HG02852 (cell line): ENCODE measurements at regions not wholly inside any gene's neighbourhood (a gene's known extent, or its start where the extent isn't known, plus 50 kb on each side); places are given as distances from the start of the nearest gene placed in this dataset.
A peak's percentile ranks its signal among the peaks of the same experiment; 100 is the strongest.

Experiments
- ATAC-seq: cut with Tn5 transposase; IDR thresholded peaks from one replicate; pipeline ENCODE4 v1.9.1; 2021; ENCODE audit warnings: mild to moderate bottlenecking, moderate library complexity; ENCODE audit not compliant: unreplicated experiment

DNA sequence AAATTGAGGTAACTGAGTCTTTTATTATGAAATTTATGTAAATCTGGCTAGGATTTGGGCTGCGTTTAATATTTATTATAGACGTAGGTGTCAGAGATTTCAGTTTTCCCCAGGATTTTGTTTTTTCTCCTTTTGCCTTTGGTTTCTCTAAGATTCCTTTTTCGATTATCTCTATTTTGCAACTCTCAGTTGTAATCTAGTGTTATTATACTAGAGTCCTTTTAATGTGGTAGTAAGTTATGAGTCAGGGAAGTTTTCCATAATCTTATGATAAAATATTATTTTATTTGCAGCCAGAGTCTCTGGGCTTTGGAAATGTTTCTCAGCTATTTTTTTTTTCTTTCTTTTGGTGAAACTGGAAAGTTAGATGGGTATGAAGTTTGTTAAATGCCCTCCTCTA lies 1043.8 kb downstream of the PLA2G4A start:
- no peak for ATAC-seq

DNA sequence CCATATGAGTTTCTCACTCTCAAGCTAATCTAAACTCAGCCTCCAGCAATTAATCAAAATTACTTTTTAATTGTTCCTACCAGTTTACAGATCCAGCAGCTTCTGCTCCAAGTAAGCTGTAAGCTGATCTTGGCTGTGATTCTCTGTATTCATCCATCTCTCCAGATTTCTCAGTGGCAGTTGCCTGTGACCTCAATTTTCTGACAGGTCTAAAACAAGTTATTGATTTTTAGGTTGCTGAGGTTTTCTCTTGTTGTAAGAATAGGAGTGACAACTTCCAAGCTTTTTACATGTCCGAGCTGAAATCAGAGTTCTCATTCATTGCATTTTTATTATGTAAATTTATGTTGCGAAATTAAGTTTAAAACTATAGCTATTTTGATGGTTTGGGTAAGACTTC lies 1044.4 kb downstream of the PLA2G4A start:
- no peak for ATAC-seq

DNA sequence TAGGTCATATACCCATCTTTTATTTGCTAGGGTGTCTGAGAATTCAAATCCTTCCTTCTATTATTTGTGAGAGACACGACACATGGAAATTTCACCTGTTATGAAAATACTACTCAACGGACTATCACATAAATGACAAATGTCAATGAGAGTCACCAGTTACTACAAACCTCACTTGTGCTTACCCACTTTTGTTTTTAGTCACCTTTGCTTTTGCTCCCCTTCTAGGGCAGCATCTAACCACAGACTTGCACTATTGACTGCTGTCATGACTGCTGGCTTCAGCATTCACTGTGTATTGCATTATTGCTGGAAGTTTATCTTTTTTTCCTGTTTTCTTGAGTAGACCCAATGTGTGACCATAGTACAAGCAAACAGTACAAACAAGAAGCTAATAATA lies 1048.0 kb downstream of the PLA2G4A start:
- ATAC-seq: no peak

GRCh38 chr1:187877220-187877619 lies 1048.5 kb downstream of the PLA2G4A start:
- no peak for ATAC-seq

DNA sequence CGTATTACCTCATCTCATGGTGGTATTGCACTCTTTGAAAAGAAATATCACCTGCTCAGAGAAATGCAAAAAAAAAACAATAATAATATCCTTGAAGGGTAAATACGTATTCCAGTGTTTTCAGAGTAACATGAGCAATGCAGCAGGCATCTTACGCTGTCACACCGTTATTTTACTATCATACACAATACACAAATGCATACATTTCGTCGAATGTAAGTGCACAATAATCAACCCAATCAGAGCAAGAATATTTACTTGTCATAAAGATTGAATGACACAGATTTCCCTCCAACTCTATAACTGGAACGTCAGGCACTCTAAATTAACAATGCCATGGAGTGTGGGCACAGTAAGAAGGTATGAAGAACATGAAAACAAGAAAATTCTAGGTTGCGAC lies 1050.1 kb downstream of the PLA2G4A start:
- ATAC-seq: no peak

DNA sequence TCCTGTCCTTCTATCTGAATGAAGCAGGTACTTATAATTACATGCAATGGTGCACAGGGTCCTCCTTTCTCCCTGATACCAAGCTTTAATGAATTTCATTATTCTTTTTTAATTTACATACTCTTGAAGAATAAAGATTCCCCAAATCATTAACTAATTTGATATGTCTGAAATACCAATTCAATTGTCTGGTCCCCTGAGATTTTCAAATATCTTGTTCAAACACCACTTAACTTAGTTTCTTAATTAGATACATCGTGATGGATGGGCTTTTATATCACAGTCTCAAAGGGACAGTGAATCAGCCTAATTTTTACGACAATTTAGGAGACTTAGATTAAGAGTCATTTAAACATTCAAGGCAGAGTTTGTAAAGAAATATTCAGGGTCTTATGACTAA lies 1054.6 kb downstream of the PLA2G4A start:
- no peak for ATAC-seq

DNA sequence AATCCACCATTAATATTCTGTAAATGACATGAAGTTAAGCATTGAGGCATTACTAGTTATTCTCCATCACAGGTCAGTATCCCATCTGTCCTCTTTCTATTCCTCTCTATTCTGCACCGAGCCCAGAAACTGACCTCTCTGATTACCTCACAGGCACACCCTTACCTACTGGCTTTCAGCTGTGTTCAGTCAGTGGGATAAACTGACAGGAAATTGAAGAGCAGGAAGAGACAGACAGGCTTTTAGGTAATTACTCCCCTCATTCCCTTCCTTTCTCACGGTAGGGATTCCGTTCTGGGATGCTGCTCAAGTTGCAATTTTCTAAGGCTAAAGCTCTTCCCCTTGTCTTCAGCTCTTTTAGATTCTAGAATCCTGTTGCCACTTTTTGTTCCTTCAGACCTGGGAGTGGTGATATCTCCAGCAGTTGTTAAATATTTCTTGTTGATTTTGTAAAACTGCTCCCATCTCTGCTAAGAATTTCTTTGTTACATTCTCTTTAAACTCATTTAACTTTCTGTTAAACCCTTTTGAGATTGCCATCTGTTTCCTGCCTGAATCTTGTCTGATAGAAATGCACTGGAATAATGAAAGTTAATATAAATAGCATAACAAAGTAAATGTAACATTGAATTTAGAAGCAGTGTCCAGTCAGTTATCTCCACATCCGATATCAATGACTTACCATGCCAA lies 1063.4 kb downstream of the PLA2G4A start:
- no peak for ATAC-seq

DNA sequence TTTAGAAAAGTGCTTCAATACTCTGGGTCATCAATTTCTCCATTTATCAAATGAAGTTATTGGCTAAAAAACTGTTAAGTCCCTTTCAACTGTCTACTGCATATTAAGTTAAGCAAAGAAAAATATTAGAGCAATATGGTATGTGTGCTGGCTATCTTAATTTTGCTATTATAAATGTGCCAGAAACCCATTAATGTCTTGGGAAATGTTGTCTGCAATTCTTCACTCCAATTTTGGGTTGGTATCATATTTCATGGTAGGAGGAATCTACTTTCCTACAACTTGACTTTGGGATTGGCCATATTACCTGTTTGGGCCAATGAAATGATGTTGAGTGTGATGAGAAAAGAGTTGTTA lies 1063.9 kb downstream of the PLA2G4A start:
- ATAC-seq: no peak

- ATAC-seq: no peak
Observed at GRCh38 chr1:187893471-187893870, 1064.7 kb downstream of the PLA2G4A start.

GRCh38 chr1:187894349-187894748 lies 1065.6 kb downstream of the PLA2G4A start:
- ATAC-seq: no peak

DNA sequence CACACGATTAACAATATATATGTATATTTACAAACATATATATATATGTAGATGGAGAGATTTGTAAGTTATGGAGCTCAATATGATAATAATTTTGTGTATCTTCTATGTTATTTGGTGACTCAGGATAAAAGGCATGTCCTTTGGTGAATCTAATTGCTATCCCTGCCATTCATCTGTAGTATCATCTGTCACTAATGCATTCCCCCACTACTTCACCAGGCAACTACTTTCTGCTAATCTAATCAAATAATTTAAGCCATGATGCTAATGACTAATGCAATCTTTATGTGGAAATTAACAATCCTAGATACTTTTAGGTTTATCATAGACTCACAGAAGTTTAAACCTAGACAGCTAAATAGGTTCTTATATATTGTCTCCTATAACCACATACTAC lies 1074.5 kb downstream of the PLA2G4A start:
- ATAC-seq: no peak

DNA sequence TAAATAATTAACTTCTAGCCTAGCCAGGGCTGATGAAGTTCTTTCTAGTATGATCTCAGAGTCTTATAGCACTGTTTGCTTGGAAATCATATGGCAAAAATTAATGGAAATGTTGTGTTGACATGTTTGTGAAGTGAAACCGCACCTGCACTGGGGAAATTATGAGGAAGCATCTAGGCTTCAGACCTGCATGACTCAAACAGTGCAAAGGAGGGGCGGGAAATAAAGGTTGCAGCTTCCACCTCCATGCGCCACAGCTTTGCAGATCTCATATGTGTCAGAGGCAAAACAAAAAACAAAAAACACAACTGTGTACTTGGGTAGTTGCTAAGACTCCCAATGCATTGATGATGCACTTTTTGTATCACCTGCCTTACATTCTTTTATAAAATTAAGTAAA lies 1080.6 kb downstream of the PLA2G4A start:
- no peak for ATAC-seq

DNA sequence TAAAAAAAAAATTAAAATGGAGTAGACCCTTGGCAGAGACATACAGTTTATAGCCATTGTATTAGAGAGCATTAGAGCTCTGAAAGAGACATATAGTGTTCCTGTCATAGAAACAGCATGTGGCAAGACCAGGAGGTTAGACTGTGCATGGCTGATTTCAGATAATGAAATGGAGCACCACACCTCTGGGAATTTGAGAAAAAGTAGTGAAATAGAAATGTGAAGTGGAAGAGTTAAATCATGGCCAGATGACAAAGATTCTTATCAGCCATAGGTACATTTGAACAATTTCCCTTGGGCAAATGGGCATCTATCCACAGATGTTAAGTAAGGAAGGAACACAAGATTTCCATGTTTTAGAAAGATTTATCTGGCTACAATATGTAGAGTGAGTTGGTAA lies 1083.1 kb downstream of the PLA2G4A start:
- ATAC-seq: no peak

DNA sequence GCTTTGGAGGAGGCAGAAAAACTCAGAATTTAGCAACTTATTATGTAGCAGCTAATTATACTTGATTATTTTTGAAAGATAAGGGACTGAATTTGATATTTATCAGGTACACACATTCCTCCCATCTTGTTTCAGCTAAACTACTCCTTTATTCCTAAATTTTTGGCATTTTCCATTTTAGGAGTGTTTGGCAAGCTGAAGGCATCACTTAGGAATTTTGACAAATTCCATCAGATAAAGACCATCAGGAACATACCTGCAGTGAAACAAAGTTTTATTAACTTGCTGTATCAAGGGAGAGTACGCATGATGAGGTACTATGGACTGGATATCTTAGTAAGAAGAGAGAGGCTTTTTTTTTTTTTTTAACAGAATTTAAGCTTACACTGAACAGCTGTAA lies 1092.2 kb downstream of the PLA2G4A start:
- ATAC-seq: no peak

DNA sequence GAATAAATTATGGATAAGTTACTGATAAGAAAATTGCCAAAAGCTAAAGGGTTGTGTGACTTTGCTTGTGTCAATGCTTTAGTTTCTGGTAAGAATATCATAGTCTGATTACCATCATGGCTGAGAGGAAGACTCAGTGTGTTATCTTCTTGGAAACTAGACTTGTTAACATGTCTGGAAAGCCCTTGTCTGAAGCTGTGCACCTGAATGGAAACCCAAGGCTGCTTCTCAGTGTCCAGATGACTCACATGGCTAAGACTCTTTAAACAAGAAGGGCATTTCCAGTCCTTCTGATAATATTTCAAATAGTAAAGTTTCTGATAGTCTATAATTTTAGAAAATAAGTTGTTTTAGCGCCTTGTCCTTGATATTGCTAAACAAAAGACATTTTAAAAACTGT lies 1092.7 kb downstream of the PLA2G4A start:
- ATAC-seq: no peak

DNA sequence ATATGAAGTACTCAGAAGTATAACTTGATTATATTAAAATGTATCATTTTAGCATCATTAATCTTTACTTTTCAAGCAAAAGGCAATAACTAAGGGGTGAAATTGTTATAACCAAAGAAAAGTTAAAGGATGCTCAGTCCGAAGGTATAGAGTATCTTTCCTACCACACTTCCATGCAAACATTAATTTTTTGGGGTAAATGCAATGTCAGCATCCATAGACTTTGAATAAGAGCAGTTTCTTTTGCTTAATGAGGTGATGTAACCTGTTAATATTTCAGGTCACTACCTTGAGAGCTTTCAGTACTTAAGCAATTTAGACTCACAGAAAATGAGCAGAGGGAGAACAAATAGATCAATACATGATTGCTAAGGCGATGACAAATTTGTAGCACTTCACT lies 1093.5 kb downstream of the PLA2G4A start:
- ATAC-seq: no peak

DNA sequence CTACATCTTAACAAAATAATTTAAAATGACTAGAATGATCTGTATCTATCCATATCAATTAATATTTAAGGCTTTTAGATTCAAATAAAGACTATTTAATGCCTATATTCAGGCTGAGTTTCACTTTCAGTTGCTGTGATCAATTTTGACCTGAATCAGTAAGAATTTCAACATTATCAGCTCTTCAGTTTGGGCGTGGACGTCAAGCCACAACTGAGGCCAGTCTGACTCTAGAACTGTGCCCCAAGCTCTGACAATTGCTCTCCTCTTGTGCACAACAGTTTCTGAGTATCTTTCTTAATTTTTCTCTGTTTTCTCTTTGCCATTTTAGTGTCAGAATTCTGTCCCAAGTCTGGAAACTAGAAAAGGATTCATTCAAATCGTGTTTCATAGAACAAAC lies 1095.5 kb downstream of the PLA2G4A start:
- no peak for ATAC-seq

GRCh38 chr1:187928288-187928687 lies 1099.5 kb downstream of the PLA2G4A start:
- no peak for ATAC-seq

GRCh38 chr1:187928696-187929095 lies 1099.9 kb downstream of the PLA2G4A start:
- no peak for ATAC-seq

DNA sequence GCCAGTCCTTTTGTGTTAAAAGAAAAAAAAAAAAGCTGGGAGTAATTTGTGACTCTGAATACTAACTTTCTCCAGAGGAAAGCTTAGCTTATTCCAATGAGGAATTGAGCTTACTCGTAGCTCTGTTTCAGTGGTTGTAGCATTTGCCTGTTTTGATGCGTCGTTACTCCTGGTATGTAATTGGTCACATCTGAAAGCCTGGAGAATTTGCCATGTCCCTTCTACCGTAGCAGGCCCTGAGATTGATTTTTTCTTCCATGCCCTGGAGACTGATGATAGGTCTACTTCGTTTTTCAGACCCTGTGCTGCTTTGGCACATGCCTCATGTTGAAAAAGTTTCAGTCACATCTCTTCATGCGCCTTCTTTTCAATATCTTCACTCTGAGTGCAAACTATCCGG lies 1103.0 kb downstream of the PLA2G4A start:
- ATAC-seq: no peak

DNA sequence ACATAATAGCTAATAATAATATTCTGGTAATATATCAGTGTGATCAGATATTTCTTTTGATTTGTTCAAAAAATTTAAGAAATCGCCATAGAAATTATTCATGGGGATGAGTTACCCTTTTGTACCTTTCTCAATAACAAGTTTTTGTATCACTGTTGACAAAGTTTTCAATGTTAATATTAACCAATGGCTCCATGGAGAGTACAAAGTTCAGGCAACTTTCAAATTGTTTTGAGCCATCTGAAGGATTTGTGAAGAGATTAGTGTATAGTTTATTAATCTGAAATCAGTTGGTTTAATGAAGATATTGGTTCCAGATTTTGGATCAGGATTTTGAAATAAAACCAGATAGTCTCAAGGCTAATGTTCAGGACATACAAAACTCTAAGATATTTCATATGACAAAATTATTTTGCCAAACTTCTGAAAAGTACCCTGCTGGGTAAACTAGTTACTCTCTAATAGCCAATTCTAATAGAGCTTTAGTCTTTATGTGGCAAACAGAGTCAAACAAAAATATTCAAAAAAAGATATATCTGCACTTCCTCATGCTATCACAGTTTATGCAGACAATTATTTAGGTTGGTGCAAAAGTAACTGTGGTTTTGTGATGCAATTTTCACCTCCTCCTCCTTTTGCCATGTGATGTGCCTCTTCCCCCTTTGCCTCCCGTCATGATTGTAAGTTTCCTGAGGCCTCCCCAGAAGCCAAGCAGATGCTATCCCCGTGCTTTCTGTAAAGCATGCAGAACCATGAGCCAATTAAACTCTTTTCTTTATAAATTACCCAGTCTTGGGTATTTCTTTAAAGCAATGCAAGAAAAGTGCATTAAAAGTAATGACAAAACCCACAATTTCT lies 1105.0 kb downstream of the PLA2G4A start:
- no peak for ATAC-seq

- no peak for ATAC-seq
Observed at GRCh38 chr1:187936667-187937066, 1107.9 kb downstream of the PLA2G4A start.

GRCh38 chr1:187938092-187938491 lies 1109.3 kb downstream of the PLA2G4A start:
- ATAC-seq: peak; percentile 52
